Bronchial epithelial cell (primary cell): ENCODE measurements at regions not wholly inside any gene's neighbourhood (a gene's known extent, or its start where the extent isn't known, plus 50 kb on each side); places are given as distances from the start of the nearest gene placed in this dataset.
A peak's percentile ranks its signal among the peaks of the same experiment; 100 is the strongest.

ENCODE experiments used
- DNase-seq: peaks from one replicate; pipeline ENCODE4 v3.0.0-alpha.2; 2010; ENCODE audit warnings: low read depth
- FAIRE-seq: peaks from 2 replicates; lab custom pipeline; 2011; peaks lifted over from hg19 to GRCh38; lab: Jason Lieb, UNC
- H3K27me3 ChIP-seq: 2 replicates; pipeline ENCODE4 v1.5.1; 2011; ENCODE audit warnings: low read length; ENCODE audit not compliant: control insufficient read depth, insufficient read depth
- H3K36me3 ChIP-seq: 2 replicates; pipeline ENCODE4 v1.5.1; 2011; ENCODE audit warnings: low read length; ENCODE audit not compliant: control insufficient read depth, insufficient read depth
- H3K4me3 ChIP-seq: 2 replicates; pipeline ENCODE4 v1.5.1; 2011; ENCODE audit warnings: mild to moderate bottlenecking, low read depth, low read length, control low read depth
- TF ChIP-seq, protein P1 (sequence below): IDR thresholded peaks from 2 replicates; pipeline ENCODE4 v1.5.1; 2011; ENCODE audit warnings: mild to moderate bottlenecking, moderate library complexity, low read length, control low read depth, inconsistent platforms; ENCODE audit not compliant: insufficient read depth, severe bottlenecking

DNA sequence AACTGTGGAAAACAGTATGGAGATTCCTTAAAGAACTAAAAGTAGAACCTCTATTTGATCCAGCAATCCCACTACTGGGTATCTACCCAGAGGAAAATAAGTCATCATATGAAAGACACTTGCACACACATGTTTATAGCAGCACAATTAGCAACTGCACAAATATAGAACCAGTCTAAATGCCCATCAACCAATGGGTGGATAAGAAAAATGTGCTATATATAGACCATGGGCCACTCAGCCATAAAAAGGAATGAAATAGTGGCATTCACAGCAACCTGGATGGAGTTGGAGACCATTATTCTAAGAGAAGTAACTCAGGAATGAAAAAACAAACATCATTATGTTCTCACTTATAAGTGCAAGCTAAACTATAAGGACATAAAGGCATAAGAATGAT is 105.0 kb upstream of the PGBD5 start:
- TF ChIP-seq, protein P1, sequence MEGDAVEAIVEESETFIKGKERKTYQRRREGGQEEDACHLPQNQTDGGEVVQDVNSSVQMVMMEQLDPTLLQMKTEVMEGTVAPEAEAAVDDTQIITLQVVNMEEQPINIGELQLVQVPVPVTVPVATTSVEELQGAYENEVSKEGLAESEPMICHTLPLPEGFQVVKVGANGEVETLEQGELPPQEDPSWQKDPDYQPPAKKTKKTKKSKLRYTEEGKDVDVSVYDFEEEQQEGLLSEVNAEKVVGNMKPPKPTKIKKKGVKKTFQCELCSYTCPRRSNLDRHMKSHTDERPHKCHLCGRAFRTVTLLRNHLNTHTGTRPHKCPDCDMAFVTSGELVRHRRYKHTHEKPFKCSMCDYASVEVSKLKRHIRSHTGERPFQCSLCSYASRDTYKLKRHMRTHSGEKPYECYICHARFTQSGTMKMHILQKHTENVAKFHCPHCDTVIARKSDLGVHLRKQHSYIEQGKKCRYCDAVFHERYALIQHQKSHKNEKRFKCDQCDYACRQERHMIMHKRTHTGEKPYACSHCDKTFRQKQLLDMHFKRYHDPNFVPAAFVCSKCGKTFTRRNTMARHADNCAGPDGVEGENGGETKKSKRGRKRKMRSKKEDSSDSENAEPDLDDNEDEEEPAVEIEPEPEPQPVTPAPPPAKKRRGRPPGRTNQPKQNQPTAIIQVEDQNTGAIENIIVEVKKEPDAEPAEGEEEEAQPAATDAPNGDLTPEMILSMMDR, result no peak
- Histone ChIP-seq H3K27me3 (no peaks in the 10 kb centered on the region), H3K36me3 (no peaks in the 10 kb centered on the region), H3K4me3 (no peak overlapping the region)
- FAIRE-seq (no peak), DNase-seq (no peak)

DNA sequence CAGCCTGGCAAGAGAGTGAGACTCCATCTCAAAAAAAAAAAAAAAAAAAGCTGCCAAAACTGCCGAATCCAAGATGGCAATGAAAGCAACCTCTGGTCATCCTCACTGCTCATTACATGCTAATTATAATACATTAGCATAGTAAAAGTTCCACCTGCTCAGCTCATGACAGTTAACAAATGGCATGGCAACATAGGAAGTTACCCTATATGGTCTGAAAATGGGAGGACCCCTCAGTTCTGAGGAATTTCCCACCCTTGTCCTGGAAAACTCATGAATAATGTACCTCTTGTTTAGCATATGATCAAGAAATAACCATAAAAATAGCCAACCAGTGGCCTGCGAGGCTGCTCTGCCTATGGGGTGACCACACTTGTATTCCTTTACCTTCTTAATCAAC is 93.1 kb upstream of the PGBD5 start:
- TF ChIP-seq, protein P1, result no peak
- H3K4me3 ChIP-seq, result no peak overlapping the region
- H3K36me3 ChIP-seq, result no peaks in the 10 kb centered on the region
- FAIRE-seq (no peak), DNase-seq (no peak)
- H3K27me3 ChIP-seq, result peaks cover 7% of the 10 kb centered on the region

DNA sequence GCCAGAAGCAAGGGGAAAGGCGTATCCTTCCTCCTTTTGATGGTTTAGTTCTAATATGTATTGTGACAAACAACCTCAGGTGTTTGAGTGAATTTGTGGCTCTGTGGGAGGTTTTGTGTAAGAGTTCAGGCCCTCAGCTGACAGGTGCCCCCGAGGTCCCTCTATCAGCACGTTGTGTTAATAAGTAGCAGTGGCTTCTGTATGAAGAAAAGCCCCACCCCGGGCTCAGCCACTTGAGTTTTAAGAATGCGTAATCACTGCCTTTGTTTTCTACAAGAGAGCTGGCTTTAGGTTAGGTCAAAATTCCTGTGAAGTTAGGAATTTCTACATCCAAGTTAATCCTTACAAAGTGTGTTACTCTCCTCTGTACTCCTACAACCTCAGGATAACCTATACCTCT is 92.4 kb upstream of the PGBD5 start:
- Histone ChIP-seq H3K27me3 (peaks cover 7% of the 10 kb centered on the region), H3K36me3 (no peaks in the 10 kb centered on the region), H3K4me3 (no peak overlapping the region)
- FAIRE-seq, result no peak
- DNase-seq, result no peak
- TF ChIP-seq, protein P1, result no peak

DNA sequence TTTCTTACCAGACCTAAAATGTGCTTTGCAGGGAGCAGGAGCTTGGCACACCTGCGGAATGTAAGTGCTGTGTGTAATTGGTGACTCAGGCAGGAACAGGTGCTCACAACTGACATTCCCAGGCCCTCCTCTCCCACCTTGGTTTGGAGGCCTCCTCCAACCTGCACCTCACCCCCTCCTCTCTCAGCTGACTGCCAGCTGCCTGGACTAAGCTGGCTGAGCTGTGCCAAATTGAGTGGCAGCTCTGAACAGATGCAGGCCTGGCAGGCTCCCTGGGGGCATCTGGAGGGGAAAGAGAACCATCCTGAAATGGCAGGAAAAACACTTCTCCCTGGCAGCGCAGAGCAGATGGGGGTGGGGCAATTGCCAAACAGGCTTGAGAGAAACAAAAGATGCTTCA is 91.7 kb upstream of the PGBD5 start:
- TF ChIP-seq, protein P1, result no peak
- no peak for FAIRE-seq
- DNase-seq, result peak; percentile 31
- peaks cover 7% of the 10 kb centered on the region for H3K27me3 ChIP-seq
- H3K4me3 ChIP-seq, result no peak overlapping the region
- H3K36me3 ChIP-seq, result no peaks in the 10 kb centered on the region

GRCh38 chr1:230517326-230517725 is 91.2 kb upstream of the PGBD5 start:
- FAIRE-seq, result no peak

GRCh38 chr1:230516889-230517288 is 90.8 kb upstream of the PGBD5 start:
- no peak for DNase-seq
- Histone ChIP-seq H3K27me3 (peaks cover 7% of the 10 kb centered on the region), H3K4me3 (no peak overlapping the region), H3K36me3 (no peaks in the 10 kb centered on the region)
- TF ChIP-seq, protein P1, result no peak
- no peak for FAIRE-seq

More at GRCh38 chr1:230517326-230517725, 91.2 kb upstream of the PGBD5 start:
- DNase-seq, result no peak
- TF ChIP-seq, protein P1, result no peak
- no peaks in the 10 kb centered on the region for H3K36me3 ChIP-seq
- H3K4me3 ChIP-seq, result no peak overlapping the region
- peaks cover 7% of the 10 kb centered on the region for H3K27me3 ChIP-seq
